ENCODE measurements at regions not wholly inside any gene's neighbourhood (a gene's known extent, or its start where the extent isn't known, plus 50 kb on each side); places are given as distances from the start of the nearest gene placed in this dataset.

DNA sequence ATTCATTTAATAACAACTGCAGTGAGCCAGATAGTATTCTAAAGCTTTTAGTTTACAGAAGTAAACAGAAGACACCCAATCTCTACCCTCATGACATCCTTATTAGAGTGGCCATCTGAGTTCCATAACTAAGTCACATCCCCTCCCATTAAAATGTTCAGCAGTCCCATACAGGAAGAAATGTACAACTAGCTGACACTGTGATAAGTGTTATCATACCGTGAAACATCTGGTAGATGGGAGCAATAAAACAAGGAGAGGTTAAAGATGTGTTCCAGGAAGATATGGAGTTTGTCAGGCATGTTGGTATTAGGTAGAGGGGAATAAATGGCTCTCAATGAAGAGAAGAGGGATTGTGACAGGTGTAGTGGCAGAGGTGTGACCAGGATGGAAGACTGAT, 60.5 kb upstream of the CAV2 start:
- no peak for DNase-seq
- no CpG with 5 or more reads among the region's 1 CpG for WGBS (ENCODE audit: extremely low coverage, insufficient read length, low lambda C conversion rate)
- H4K20me1 ChIP-seq (ENCODE audit: control insufficient read depth, insufficient read depth, insufficient read length), result no peaks in the 10 kb centered on the region
- no peak overlapping the region for H2AK5ac ChIP-seq (ENCODE audit: insufficient read length, low read length)
- no peaks in the 10 kb centered on the region for H3K4me1 ChIP-seq (ENCODE audit: insufficient read depth, low read length)
- no peaks in the 10 kb centered on the region for H3K23me2 ChIP-seq (ENCODE audit: insufficient read length, low read depth, low read length, poor library complexity, severe bottlenecking)
- TF ChIP-seq CTCF (conservative IDR thresholded peaks at IDR 0.05), result no peak
- H4K8ac ChIP-seq (replicated peaks; ENCODE audit: insufficient read length, low read depth, low read length), result no peak overlapping the region
- no peak overlapping the region for H3K27ac ChIP-seq (ENCODE audit: insufficient read length, low read depth, low read length)
- H3K4me1 Mint-ChIP-seq, result peaks cover 0 to 2% of the 10 kb centered on the region in 2 experiments; a peak in 1 of 4 replicates
- H3K27me3 ChIP-seq (ENCODE audit: insufficient read depth, low read length), result no peaks in the 10 kb centered on the region
- no peak overlapping the region for H2BK120ac ChIP-seq (ENCODE audit: low read depth, low read length, poor library complexity, severe bottlenecking)
- no peak overlapping the region for H2BK12ac ChIP-seq (ENCODE audit: insufficient read length, low read depth, low read length)
- H3K9me3 ChIP-seq (ENCODE audit: control insufficient read depth, low read depth, low read length), result no peaks in the 10 kb centered on the region
- H3K27me3 Mint-ChIP-seq (ENCODE audit: low read depth), result no peaks in the 10 kb centered on the region
- H4K91ac ChIP-seq (ENCODE audit: insufficient read length, low read depth, low read length), result no peak overlapping the region
- H2AFZ ChIP-seq (ENCODE audit: low read length), result no peak overlapping the region
- H3K18ac ChIP-seq (ENCODE audit: insufficient read length, low read depth, low read length), result no peak overlapping the region
- H2BK20ac ChIP-seq (ENCODE audit: low read depth, low read length, poor library complexity, severe bottlenecking), result no peak overlapping the region
- no peaks in the 10 kb centered on the region for H3K36me3 Mint-ChIP-seq (ENCODE audit: insufficient read depth in 1 of 3, low read depth in 3 of 3)
- H3K9ac ChIP-seq (ENCODE audit: extremely low read depth, insufficient read length, low read length), result no peak overlapping the region
- H3K9me3 Mint-ChIP-seq, result no peaks in the 10 kb centered on the region
- H2BK15ac ChIP-seq (ENCODE audit: low read depth, low read length), result no peak overlapping the region
- H3K14ac ChIP-seq (ENCODE audit: insufficient read depth, low read length), result no peak overlapping the region
- no peak overlapping the region for H3K23ac ChIP-seq (ENCODE audit: insufficient read length, low read depth, low read length)
- no peak overlapping the region for H3T11ph ChIP-seq (ENCODE audit: low read length)
- H3K27ac Mint-ChIP-seq, result no peak overlapping the region
- H4K5ac ChIP-seq (ENCODE audit: insufficient read length, low read depth, low read length), result no peak overlapping the region
- no peaks in the 10 kb centered on the region for H3K79me1 ChIP-seq (ENCODE audit: insufficient read depth, low read depth, low read length, poor library complexity, severe bottlenecking)
- H3K4ac ChIP-seq (ENCODE audit: low read depth, low read length), result no peak overlapping the region
- H3K4me2 ChIP-seq (ENCODE audit: insufficient read depth, insufficient read length, low read length), result no peak overlapping the region
- H3K4me3 Mint-ChIP-seq, result no peak overlapping the region
- no peaks in the 10 kb centered on the region for H3K79me2 ChIP-seq (ENCODE audit: insufficient read depth, low read length)
- no peak overlapping the region for H2BK5ac ChIP-seq (ENCODE audit: insufficient read length, low read length)
- no peak overlapping the region for H3K56ac ChIP-seq (ENCODE audit: insufficient read length, low read depth, low read length)

Data from H9 (cell line).